ENCODE measurements at regions not wholly inside any gene's neighbourhood (a gene's known extent, or its start where the extent isn't known, plus 50 kb on each side); places are given as distances from the start of the nearest gene placed in this dataset.

- no peak overlapping the region for H3K18ac ChIP-seq (ENCODE audit: low read length)
- H4K8ac ChIP-seq (ENCODE audit: low read depth, low read length) = no peak overlapping the region
- H3K27me3 ChIP-seq (ENCODE audit: insufficient read depth, low read length) = no peaks in the 10 kb centered on the region
- H3K4me1 ChIP-seq (ENCODE audit: control insufficient read depth in 1 of 2, insufficient read depth in 2 of 2, low read length in 2 of 2) = no peaks in the 10 kb centered on the region
- H3K79me2 ChIP-seq (ENCODE audit: control insufficient read depth, insufficient read depth, low read length, poor library complexity) = no peaks in the 10 kb centered on the region
- no peak overlapping the region for H3K4me3 ChIP-seq (ENCODE audit: low read depth, low read length)
- DNase-seq = no peak
- no peak overlapping the region for H3K14ac ChIP-seq (ENCODE audit: low read length)
- no peak overlapping the region for H4K12ac ChIP-seq (ENCODE audit: low read depth, low read length)
- H3K23ac ChIP-seq (ENCODE audit: low read length) = no peak overlapping the region
- H3K36me3 ChIP-seq (ENCODE audit: control insufficient read depth in 1 of 2, insufficient read depth in 2 of 2, low read length in 2 of 2) = no peaks in the 10 kb centered on the region
- H2BK120ac ChIP-seq (ENCODE audit: insufficient read depth, low read length, poor library complexity) = no peak overlapping the region
- no peak overlapping the region for H2AK5ac ChIP-seq (ENCODE audit: low read length)
- no peak overlapping the region for H2BK12ac ChIP-seq (ENCODE audit: low read length)
- no peak overlapping the region for H2AFZ ChIP-seq (ENCODE audit: insufficient read depth, low read length, poor library complexity)
- no peak overlapping the region for H3K4me2 ChIP-seq (ENCODE audit: low read length)
- no peak overlapping the region for H3K4ac ChIP-seq (ENCODE audit: low read depth, low read length)
- H3K27ac ChIP-seq (ENCODE audit: low read depth, low read length) = no peak overlapping the region
- H3K79me1 ChIP-seq (ENCODE audit: low read length) = no peaks in the 10 kb centered on the region
- H3K9me3 ChIP-seq (ENCODE audit: insufficient read depth, low read depth, low read length) = no peaks in the 10 kb centered on the region
- no peak overlapping the region for H4K91ac ChIP-seq (ENCODE audit: low read depth, low read length)
- no peak overlapping the region for H3K9ac ChIP-seq (ENCODE audit: low read length)
- no peak overlapping the region for H2BK5ac ChIP-seq (ENCODE audit: low read depth, low read length, poor library complexity)
- no CpG with 5 or more reads among the region's 2 CpGs for WGBS (ENCODE audit: extremely low coverage, insufficient coverage, insufficient read length)
Measured at GRCh38 chr4:19178835-19179234, 1072.9 kb upstream of the SLIT2 start.

- Histone ChIP-seq H3K4ac (ENCODE audit: low read depth, low read length) (no peak overlapping the region), H3K4me1 (ENCODE audit: control insufficient read depth in 1 of 2, insufficient read depth in 2 of 2, low read length in 2 of 2) (no peaks in the 10 kb centered on the region), H3K36me3 (ENCODE audit: control insufficient read depth in 1 of 2, insufficient read depth in 2 of 2, low read length in 2 of 2) (no peaks in the 10 kb centered on the region), H2BK12ac (ENCODE audit: low read length) (no peak overlapping the region), H4K8ac (ENCODE audit: low read depth, low read length) (no peak overlapping the region), H2AFZ (ENCODE audit: insufficient read depth, low read length, poor library complexity) (no peak overlapping the region), H2BK5ac (ENCODE audit: low read depth, low read length, poor library complexity) (no peak overlapping the region), H3K4me2 (ENCODE audit: low read length) (no peak overlapping the region), H3K4me3 (ENCODE audit: low read depth, low read length) (no peak overlapping the region), H3K79me2 (ENCODE audit: control insufficient read depth, insufficient read depth, low read length, poor library complexity) (no peaks in the 10 kb centered on the region), H2BK120ac (ENCODE audit: insufficient read depth, low read length, poor library complexity) (no peak overlapping the region), H3K79me1 (ENCODE audit: low read length) (no peaks in the 10 kb centered on the region), H3K18ac (ENCODE audit: low read length) (no peak overlapping the region), H3K27ac (ENCODE audit: low read depth, low read length) (no peak overlapping the region), H3K9ac (ENCODE audit: low read length) (no peak overlapping the region), H4K91ac (ENCODE audit: low read depth, low read length) (no peak overlapping the region), H3K9me3 (ENCODE audit: insufficient read depth, low read depth, low read length) (no peaks in the 10 kb centered on the region), H3K27me3 (ENCODE audit: insufficient read depth, low read length) (no peaks in the 10 kb centered on the region), H2AK5ac (ENCODE audit: low read length) (no peak overlapping the region), H3K14ac (ENCODE audit: low read length) (no peak overlapping the region), H3K23ac (ENCODE audit: low read length) (no peak overlapping the region), H4K12ac (ENCODE audit: low read depth, low read length) (no peak overlapping the region)
- DNase-seq = peak in 1 of 2 donors; percentile 63
- no CpG with 5 or more reads among the region's 4 CpGs for WGBS (ENCODE audit: extremely low coverage, insufficient coverage, insufficient read length)
Measured at GRCh38 chr4:19177616-19178015, 1074.1 kb upstream of the SLIT2 start.

- Histone ChIP-seq H3K79me1 (ENCODE audit: low read length) (no peaks in the 10 kb centered on the region), H3K9ac (ENCODE audit: low read length) (no peak overlapping the region), H3K36me3 (ENCODE audit: control insufficient read depth in 1 of 2, insufficient read depth in 2 of 2, low read length in 2 of 2) (no peaks in the 10 kb centered on the region), H4K91ac (ENCODE audit: low read depth, low read length) (no peak overlapping the region), H2BK120ac (ENCODE audit: insufficient read depth, low read length, poor library complexity) (no peak overlapping the region), H4K12ac (ENCODE audit: low read depth, low read length) (no peak overlapping the region), H3K23ac (ENCODE audit: low read length) (no peak overlapping the region), H3K18ac (ENCODE audit: low read length) (no peak overlapping the region), H3K4me3 (ENCODE audit: low read depth, low read length) (no peak overlapping the region), H2BK12ac (ENCODE audit: low read length) (no peak overlapping the region), H4K8ac (ENCODE audit: low read depth, low read length) (no peak overlapping the region), H2BK5ac (ENCODE audit: low read depth, low read length, poor library complexity) (no peak overlapping the region), H3K4me1 (ENCODE audit: control insufficient read depth in 1 of 2, insufficient read depth in 2 of 2, low read length in 2 of 2) (no peaks in the 10 kb centered on the region), H3K79me2 (ENCODE audit: control insufficient read depth, insufficient read depth, low read length, poor library complexity) (no peaks in the 10 kb centered on the region), H3K27me3 (ENCODE audit: insufficient read depth, low read length) (no peaks in the 10 kb centered on the region), H3K27ac (ENCODE audit: low read depth, low read length) (no peak overlapping the region), H3K9me3 (ENCODE audit: insufficient read depth, low read depth, low read length) (no peaks in the 10 kb centered on the region), H3K14ac (ENCODE audit: low read length) (no peak overlapping the region), H3K4ac (ENCODE audit: low read depth, low read length) (no peak overlapping the region), H3K4me2 (ENCODE audit: low read length) (no peak overlapping the region), H2AK5ac (ENCODE audit: low read length) (no peak overlapping the region), H2AFZ (ENCODE audit: insufficient read depth, low read length, poor library complexity) (no peak overlapping the region)
- no peak for DNase-seq
Measured at GRCh38 chr4:19171832-19172231, 1079.9 kb upstream of the SLIT2 start.

- no peak overlapping the region for H3K18ac ChIP-seq (ENCODE audit: low read length)
- no peak overlapping the region for H2BK12ac ChIP-seq (ENCODE audit: low read length)
- no peaks in the 10 kb centered on the region for H3K4me1 ChIP-seq (ENCODE audit: control insufficient read depth in 1 of 2, insufficient read depth in 2 of 2, low read length in 2 of 2)
- H3K9ac ChIP-seq (ENCODE audit: low read length) = no peak overlapping the region
- no peak overlapping the region for H3K4me3 ChIP-seq (ENCODE audit: low read depth, low read length)
- no peak overlapping the region for H4K8ac ChIP-seq (ENCODE audit: low read depth, low read length)
- no peak overlapping the region for H4K91ac ChIP-seq (ENCODE audit: low read depth, low read length)
- no peak overlapping the region for H3K27ac ChIP-seq (ENCODE audit: low read depth, low read length)
- no peaks in the 10 kb centered on the region for H3K36me3 ChIP-seq (ENCODE audit: control insufficient read depth in 1 of 2, insufficient read depth in 2 of 2, low read length in 2 of 2)
- H2AFZ ChIP-seq (ENCODE audit: insufficient read depth, low read length, poor library complexity) = no peak overlapping the region
- H3K14ac ChIP-seq (ENCODE audit: low read length) = no peak overlapping the region
- no peaks in the 10 kb centered on the region for H3K79me1 ChIP-seq (ENCODE audit: low read length)
- no peak overlapping the region for H4K12ac ChIP-seq (ENCODE audit: low read depth, low read length)
- no peaks in the 10 kb centered on the region for H3K79me2 ChIP-seq (ENCODE audit: control insufficient read depth, insufficient read depth, low read length, poor library complexity)
- H3K9me3 ChIP-seq (ENCODE audit: insufficient read depth, low read depth, low read length) = no peaks in the 10 kb centered on the region
- H2BK120ac ChIP-seq (ENCODE audit: insufficient read depth, low read length, poor library complexity) = no peak overlapping the region
- H3K27me3 ChIP-seq (ENCODE audit: insufficient read depth, low read length) = no peaks in the 10 kb centered on the region
- no peak overlapping the region for H3K23ac ChIP-seq (ENCODE audit: low read length)
- no peak for DNase-seq
- H2BK5ac ChIP-seq (ENCODE audit: low read depth, low read length, poor library complexity) = no peak overlapping the region
- H3K4ac ChIP-seq (ENCODE audit: low read depth, low read length) = no peak overlapping the region
- no peak overlapping the region for H2AK5ac ChIP-seq (ENCODE audit: low read length)
- no peak overlapping the region for H3K4me2 ChIP-seq (ENCODE audit: low read length)
Measured at GRCh38 chr4:19167311-19167710, 1084.4 kb upstream of the SLIT2 start.

DNA sequence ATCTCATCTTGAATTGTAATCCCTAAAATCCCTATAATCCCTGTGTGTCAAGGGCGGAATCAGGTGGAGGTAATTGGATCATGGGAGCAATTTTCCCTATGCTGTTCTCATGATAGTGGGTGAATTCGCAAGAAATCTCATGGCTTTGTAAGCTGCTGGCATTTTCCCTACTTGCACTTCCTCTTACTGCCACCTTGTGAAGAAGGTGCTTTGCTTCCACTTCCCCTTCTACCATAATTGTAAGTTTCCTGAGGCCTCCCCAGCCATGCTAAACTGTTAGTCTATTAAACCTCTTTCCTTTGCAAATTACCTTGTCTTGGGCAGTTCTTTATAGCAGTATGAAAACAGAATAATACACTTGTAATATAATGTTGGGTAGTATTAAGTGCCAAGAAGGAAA is 1087.4 kb upstream of the SLIT2 start:
- H3K14ac ChIP-seq (ENCODE audit: low read length) = no peak overlapping the region
- no peak overlapping the region for H2BK5ac ChIP-seq (ENCODE audit: low read depth, low read length, poor library complexity)
- H3K4me3 ChIP-seq (ENCODE audit: low read depth, low read length) = no peak overlapping the region
- H3K36me3 ChIP-seq (ENCODE audit: control insufficient read depth in 1 of 2, insufficient read depth in 2 of 2, low read length in 2 of 2) = no peaks in the 10 kb centered on the region
- H3K9ac ChIP-seq (ENCODE audit: low read length) = no peak overlapping the region
- H4K12ac ChIP-seq (ENCODE audit: low read depth, low read length) = no peak overlapping the region
- H3K27me3 ChIP-seq (ENCODE audit: insufficient read depth, low read length) = no peaks in the 10 kb centered on the region
- no peak overlapping the region for H4K91ac ChIP-seq (ENCODE audit: low read depth, low read length)
- H2BK120ac ChIP-seq (ENCODE audit: insufficient read depth, low read length, poor library complexity) = no peak overlapping the region
- H3K79me2 ChIP-seq (ENCODE audit: control insufficient read depth, insufficient read depth, low read length, poor library complexity) = no peaks in the 10 kb centered on the region
- H3K4ac ChIP-seq (ENCODE audit: low read depth, low read length) = no peak overlapping the region
- H2BK12ac ChIP-seq (ENCODE audit: low read length) = no peak overlapping the region
- no peak for DNase-seq
- no peak overlapping the region for H3K18ac ChIP-seq (ENCODE audit: low read length)
- no peaks in the 10 kb centered on the region for H3K4me1 ChIP-seq (ENCODE audit: control insufficient read depth in 1 of 2, insufficient read depth in 2 of 2, low read length in 2 of 2)
- H2AFZ ChIP-seq (ENCODE audit: insufficient read depth, low read length, poor library complexity) = no peak overlapping the region
- no peak overlapping the region for H3K4me2 ChIP-seq (ENCODE audit: low read length)
- H3K79me1 ChIP-seq (ENCODE audit: low read length) = no peaks in the 10 kb centered on the region
- no peak overlapping the region for H3K27ac ChIP-seq (ENCODE audit: low read depth, low read length)
- H2AK5ac ChIP-seq (ENCODE audit: low read length) = no peak overlapping the region
- H4K8ac ChIP-seq (ENCODE audit: low read depth, low read length) = no peak overlapping the region
- WGBS (ENCODE audit: extremely low coverage, insufficient coverage, insufficient read length) = no CpG with 5 or more reads among the region's 2 CpGs
- no peak overlapping the region for H3K23ac ChIP-seq (ENCODE audit: low read length)
- H3K9me3 ChIP-seq (ENCODE audit: insufficient read depth, low read depth, low read length) = no peaks in the 10 kb centered on the region
